Right lobe of liver (tissue), 6 donors: ENCODE measurements at regions not wholly inside any gene's neighbourhood (a gene's known extent, or its start where the extent isn't known, plus 50 kb on each side); places are given as distances from the start of the nearest gene placed in this dataset.

Source experiments
- ATAC-seq, 4 donors: fragments of 200-7000 bp; cut with Tn5 transposase; one replicate each; pipeline ENCODE4 v1.9.1; 2020; ENCODE audit warnings: mild to moderate bottlenecking in 4 of 4, moderate library complexity in 4 of 4
- DNase-seq, 3 donors: peaks; one replicate each; pipeline ENCODE4 v3.0.0-alpha.2; 2020
- H3K27ac ChIP-seq, 3 donors: fragments of 200-600 bp; one replicate each; pipeline ENCODE4 v1.8.0; 2022
- H3K27me3 ChIP-seq, 2 donors: fragments of 200-600 bp; one replicate each; pipeline ENCODE4 v1.8.0; 2022
- H3K36me3 ChIP-seq, 4 donors: fragments of 200-600 bp; sonication (generic) in 1 of 4; one replicate each; pipeline versions ENCODE4 v1.5.1 to v1.8.0; 2017 to 2022; ENCODE audit warnings: control low read depth in 1 of 4
- H3K4me1 ChIP-seq, 4 donors: fragments of 200-600 bp; sonication (generic) in 1 of 4; one replicate each; pipeline versions ENCODE4 v1.5.1 to v1.8.0; 2017 to 2022; ENCODE audit warnings: control low read depth in 1 of 4
- H3K4me3 ChIP-seq, 3 donors: fragments of 200-600 bp; one replicate each; pipeline ENCODE4 v1.8.0; 2022
- H3K9me3 ChIP-seq, 4 donors: fragments of 200-600 bp; sonication (generic) in 1 of 4; one replicate each; pipeline versions ENCODE4 v1.5.1 to v1.8.0; 2017 to 2022; ENCODE audit warnings: control low read depth in 1 of 4
- CTCF ChIP-seq, 4 donors: fragments of 200-600 bp in 3 of 4; fragments of 450-650 bp in 1 of 4; IDR thresholded peaks; one replicate each; pipeline versions ENCODE4 v1.5.1 to v1.8.0; 2016 to 2022; ENCODE audit warnings: antibody characterized with exemption in 4 of 4, mild to moderate bottlenecking in 2 of 4
- POLR2A ChIP-seq: fragments of 450-650 bp; IDR thresholded peaks from one replicate; pipeline ENCODE4 v1.6.1; 2017; ENCODE audit warnings: antibody characterized with exemption, mild to moderate bottlenecking
- intact Hi-C, 2 donors: fragments of 100-400 bp; cut with DNase I; formaldehyde crosslinking; loops; one replicate each; pipeline versions ENCODE4 v1.11.2 to v1.14.1; 2022
- donor health status: DM: no; HTN: yes; CAD: no.
- donor health status: DM: no; HTN: no; CAD: no.
- donor health status: DM: no; HTN: no; CAD: no.
- donor health status: DM: no; HTN: yes; CAD: no.
- donor health status: DM: no; HTN: yes; CAD: no.

- Histone ChIP-seq H3K9me3 (no peaks in the 10 kb centered on the region), H3K4me3 (no peak overlapping the region), H3K4me1 (no peaks in the 10 kb centered on the region), H3K27ac (no peak overlapping the region), H3K27me3 (no peaks in the 10 kb centered on the region), H3K36me3 (no peaks in the 10 kb centered on the region)
- TF ChIP-seq CTCF (IDR thresholded peaks at IDR 0.05) (no peak), POLR2A (no peak)
- DNase-seq (no peak), ATAC-seq (no peak)
- intact Hi-C loops = no loop called here
Measured at GRCh38 chr11:86722748-86723147, 50.3 kb upstream of the ME3 start.
